Lower leg skin (tissue), 4 donors: ENCODE measurements at regions not wholly inside any gene's neighbourhood (a gene's known extent, or its start where the extent isn't known, plus 50 kb on each side); places are given as distances from the start of the nearest gene placed in this dataset.

Experiments used
- DNase-seq, 2 donors: peaks; one replicate each; pipeline ENCODE4 v3.0.0-alpha.2; 2019; ENCODE audit warnings: low spot score in 2 of 2
- H3K4me3 ChIP-seq: fragments of 200-600 bp; sonication (generic); 2 replicates; pipeline ENCODE4 v1.5.1; 2017; ENCODE audit warnings: mild to moderate bottlenecking, low read depth; ENCODE audit not compliant: poor library complexity, severe bottlenecking
- CTCF ChIP-seq, 3 donors: fragments of 450-650 bp; IDR thresholded peaks; one replicate each; pipeline ENCODE4 v1.5.1; 2016; ENCODE audit warnings: antibody characterized with exemption in 3 of 3, mild to moderate bottlenecking in 3 of 3, moderate library complexity in 2 of 3
- POLR2A ChIP-seq, 2 donors: fragments of 450-650 bp; IDR thresholded peaks; one replicate each; pipeline ENCODE4 v1.6.1; 2016 to 2017; ENCODE audit warnings: antibody characterized with exemption in 2 of 2, mild to moderate bottlenecking in 1 of 2, moderate library complexity in 1 of 2
- WGBS, 2 donors: methylation state at CpG; one replicate each; pipeline ENCODE4 v1.1.5; 2018; 5-methylcytosine and 5-hydroxymethylcytosine counted together
- intact Hi-C: fragments of 100-400 bp; cut with DNase I; formaldehyde crosslinking; loops from one replicate; pipeline ENCODE4 v1.15.0; 2023; ENCODE audit warnings: low total_unique reads

- TF ChIP-seq POLR2A (IDR thresholded peaks at IDR 0.05) = no peak
- TF ChIP-seq CTCF (IDR thresholded peaks at IDR 0.05) = no peak
- intact Hi-C loops = no loop called here
These were observed 509.9 kb upstream of the TENM4 start for GRCh38 chr11:79950741-79951140.

GRCh38 chr11:79950172-79950571 is 509.3 kb upstream of the TENM4 start:
- intact Hi-C loops = no loop called here
- H3K4me3 ChIP-seq = no peak overlapping the region
- DNase-seq = no peak
- 84 to 85% methylated on average over 4 of the region's 4 CpGs for WGBS, 2 donors
- TF ChIP-seq POLR2A (IDR thresholded peaks at IDR 0.05) = no peak
- no peak for TF ChIP-seq CTCF (IDR thresholded peaks at IDR 0.05)

More at GRCh38 chr11:79950741-79951140, 509.9 kb upstream of the TENM4 start:
- 88 to 91% methylated on average over 4 of the region's 4 CpGs for WGBS, 2 donors
- no peak overlapping the region for H3K4me3 ChIP-seq
- no peak for DNase-seq

GRCh38 chr11:79949574-79949973 is 508.7 kb upstream of the TENM4 start:
- TF ChIP-seq CTCF (IDR thresholded peaks at IDR 0.05) = no peak
- no peak for TF ChIP-seq POLR2A (IDR thresholded peaks at IDR 0.05)
- intact Hi-C loops = no loop called here
- DNase-seq = no peak
- WGBS, 2 donors = 61 to 81% methylated on average over 2 of the region's 2 CpGs
- H3K4me3 ChIP-seq = no peak overlapping the region

- intact Hi-C loops = no loop called here
- TF ChIP-seq POLR2A (IDR thresholded peaks at IDR 0.05) = no peak
- TF ChIP-seq CTCF (IDR thresholded peaks at IDR 0.05) = no peak
- no peak overlapping the region for H3K4me3 ChIP-seq
- WGBS, 2 donors = 67 to 73% methylated on average over 2 of the region's 2 CpGs
- DNase-seq = no peak
These were observed 501.8 kb upstream of the TENM4 start for GRCh38 chr11:79942646-79943045.

GRCh38 chr11:79942090-79942489 is 501.3 kb upstream of the TENM4 start:
- DNase-seq = no peak
- WGBS, 2 donors = 63 to 72% methylated on average over 2 of the region's 2 CpGs
- no peak for TF ChIP-seq POLR2A (IDR thresholded peaks at IDR 0.05)
- TF ChIP-seq CTCF (IDR thresholded peaks at IDR 0.05) = no peak
- H3K4me3 ChIP-seq = no peak overlapping the region
- intact Hi-C loops = no loop called here

- no peak overlapping the region for H3K4me3 ChIP-seq
- DNase-seq = no peak
- intact Hi-C loops = no loop called here
- WGBS, 2 donors = 73 to 82% methylated on average over 3 of the region's 3 CpGs
- no peak for TF ChIP-seq POLR2A (IDR thresholded peaks at IDR 0.05)
- no peak for TF ChIP-seq CTCF (IDR thresholded peaks at IDR 0.05)
These were observed 500.3 kb upstream of the TENM4 start for GRCh38 chr11:79940974-79941735.
